Brain microvascular endothelial cell (primary cell): ENCODE measurements at regions not wholly inside any gene's neighbourhood (a gene's known extent, or its start where the extent isn't known, plus 50 kb on each side); places are given as distances from the start of the nearest gene placed in this dataset.
A peak's percentile ranks its signal among the peaks of the same experiment; 100 is the strongest.
"Not testable (repeated sequence)": the region's sequence is repeated elsewhere in the genome, so short reads cannot be mapped to it uniquely, and the experiment has no call there.

Experiments used
- DNase-seq: peaks from one replicate; pipeline ENCODE4 v3.0.0-alpha.2; 2020
- H3K27ac ChIP-seq: fragments of 250-450 bp; sonication (Bioruptor Pico); 2 replicates; pipeline ENCODE4 v1.5.1; 2020; ENCODE audit warnings: mild to moderate bottlenecking, moderate library complexity
- H3K27me3 ChIP-seq: fragments of 250-450 bp; sonication (Bioruptor Pico); replicated peaks from 2 replicates; pipeline ENCODE4 v1.5.1; 2020; ENCODE audit warnings: mild to moderate bottlenecking
- H3K36me3 ChIP-seq: fragments of 250-450 bp; sonication (Bioruptor Pico); replicated peaks from 2 replicates; pipeline ENCODE4 v1.5.1; 2020; ENCODE audit warnings: mild to moderate bottlenecking
- H3K4me3 ChIP-seq: 2 replicates; pipeline ENCODE4 v1.5.1; 2011; ENCODE audit warnings: low read depth, mild to moderate bottlenecking, control low read depth, low read length, moderate library complexity
- CTCF ChIP-seq: IDR thresholded peaks from 2 replicates; pipeline ENCODE4 v1.5.1; 2011; ENCODE audit warnings: low read depth, mild to moderate bottlenecking, moderate library complexity, low read length, control low read depth, inconsistent platforms; ENCODE audit errors: missing control alignments
- in situ Hi-C: cut with HindIII; loops from 2 replicates; pipeline ENCODE4 v1.10.0; 2017; ENCODE audit warnings: low sequenced_read_pairs, low pct_ligation_motif_present

- Histone ChIP-seq H3K4me3 (no peak overlapping the region), H3K27ac (peak overlapping the region; percentile 57), H3K27me3 (no peaks in the 10 kb centered on the region), H3K36me3 (no peaks in the 10 kb centered on the region)
- in situ Hi-C loops, result no loop called here
- peak; percentile 34 for DNase-seq
- no peak for TF ChIP-seq CTCF
Measured at GRCh38 chr17:77842528-77843147, 115.9 kb upstream of the TNRC6C start.

- peak overlapping the region; percentile 62 for H3K27ac ChIP-seq
Measured at GRCh38 chr17:77843255-77843895, 115.1 kb upstream of the TNRC6C start.

GRCh38 chr17:77843896-77844295 lies 114.6 kb upstream of the TNRC6C start:
- Histone ChIP-seq H3K4me3 (no peak overlapping the region), H3K27ac (peak overlapping the region; percentile 62), H3K36me3 (no peaks in the 10 kb centered on the region), H3K27me3 (no peaks in the 10 kb centered on the region)
- no peak for DNase-seq
- no peak for TF ChIP-seq CTCF
- in situ Hi-C loops, result no loop called here

More at GRCh38 chr17:77843255-77843895, 115.1 kb upstream of the TNRC6C start:
- H3K27me3 ChIP-seq, H3K4me3 ChIP-seq, H3K36me3 ChIP-seq, in situ Hi-C loops: not testable (repeated sequence)
- peak; percentile 88 for DNase-seq

- no peak for TF ChIP-seq CTCF
- H3K27ac ChIP-seq, result no peak overlapping the region
- in situ Hi-C loops, result no loop called here
Measured at GRCh38 chr17:77844681-77845080, 113.8 kb upstream of the TNRC6C start.

GRCh38 chr17:77845541-77846225 lies 112.8 kb upstream of the TNRC6C start:
- Histone ChIP-seq H3K27ac (no peak overlapping the region), H3K27me3 (no peaks in the 10 kb centered on the region), H3K36me3 (no peaks in the 10 kb centered on the region), H3K4me3 (no peak overlapping the region)
- in situ Hi-C loops, result no loop called here
- TF ChIP-seq CTCF, result no peak
- no peak for DNase-seq

More at GRCh38 chr17:77844681-77845080, 113.8 kb upstream of the TNRC6C start:
- Histone ChIP-seq H3K4me3 (no peak overlapping the region), H3K36me3 (no peaks in the 10 kb centered on the region), H3K27me3 (no peaks in the 10 kb centered on the region)
- no peak for DNase-seq

GRCh38 chr17:77846531-77847085 lies 111.9 kb upstream of the TNRC6C start:
- Histone ChIP-seq H3K27ac (no peak overlapping the region), H3K27me3 (no peaks in the 10 kb centered on the region), H3K36me3 (no peaks in the 10 kb centered on the region), H3K4me3 (no peak overlapping the region)
- no peak for DNase-seq
- in situ Hi-C loops, result no loop called here
- TF ChIP-seq CTCF, result no peak
